ENCODE measurements at regions not wholly inside any gene's neighbourhood (a gene's known extent, or its start where the extent isn't known, plus 50 kb on each side); places are given as distances from the start of the nearest gene placed in this dataset.

GRCh38 chr13:84139561-84140158 is 257.4 kb upstream of the SLITRK1 start:
- H3K4me3 ChIP-seq (ENCODE audit: low read depth, low read length) = no peak overlapping the region
- DNase-seq (ENCODE audit: low read depth) = no peak
- TF ChIP-seq CTCF (IDR thresholded peaks at IDR 0.05; ENCODE audit: control insufficient read depth, extremely low read depth, insufficient read depth) = no peak

GRCh38 chr13:84137292-84137691 is 255.0 kb upstream of the SLITRK1 start:
- no peak for DNase-seq (ENCODE audit: low read depth)
- no peak overlapping the region for H3K4me3 ChIP-seq (ENCODE audit: low read depth, low read length)
- TF ChIP-seq CTCF (IDR thresholded peaks at IDR 0.05; ENCODE audit: control insufficient read depth, extremely low read depth, insufficient read depth) = no peak

GRCh38 chr13:84136582-84136981 is 254.3 kb upstream of the SLITRK1 start:
- no peak for TF ChIP-seq CTCF (IDR thresholded peaks at IDR 0.05; ENCODE audit: control insufficient read depth, extremely low read depth, insufficient read depth)
- no peak for DNase-seq (ENCODE audit: low read depth)
- no peak overlapping the region for H3K4me3 ChIP-seq (ENCODE audit: low read depth, low read length)

GRCh38 chr13:84132491-84132890 is 250.2 kb upstream of the SLITRK1 start:
- H3K4me3 ChIP-seq (ENCODE audit: low read depth, low read length) = no peak overlapping the region
- DNase-seq (ENCODE audit: low read depth) = no peak
- TF ChIP-seq CTCF (IDR thresholded peaks at IDR 0.05; ENCODE audit: control insufficient read depth, extremely low read depth, insufficient read depth) = no peak

GRCh38 chr13:84131249-84131648 is 249.0 kb upstream of the SLITRK1 start:
- no peak for DNase-seq (ENCODE audit: low read depth)
- TF ChIP-seq CTCF (IDR thresholded peaks at IDR 0.05; ENCODE audit: control insufficient read depth, extremely low read depth, insufficient read depth) = no peak
- no peak overlapping the region for H3K4me3 ChIP-seq (ENCODE audit: low read depth, low read length)

GRCh38 chr13:84130495-84131114 is 248.3 kb upstream of the SLITRK1 start:
- no peak overlapping the region for H3K4me3 ChIP-seq (ENCODE audit: low read depth, low read length)
- no peak for TF ChIP-seq CTCF (IDR thresholded peaks at IDR 0.05; ENCODE audit: control insufficient read depth, extremely low read depth, insufficient read depth)
- no peak for DNase-seq (ENCODE audit: low read depth)

GRCh38 chr13:84129966-84130365 is 247.7 kb upstream of the SLITRK1 start:
- no peak for DNase-seq (ENCODE audit: low read depth)
- TF ChIP-seq CTCF (IDR thresholded peaks at IDR 0.05; ENCODE audit: control insufficient read depth, extremely low read depth, insufficient read depth) = no peak
- no peak overlapping the region for H3K4me3 ChIP-seq (ENCODE audit: low read depth, low read length)

All from LNCaP clone FGC (cell line).